HCT116 (cell line): ENCODE measurements at regions not wholly inside any gene's neighbourhood (a gene's known extent, or its start where the extent isn't known, plus 50 kb on each side); places are given as distances from the start of the nearest gene placed in this dataset.

Experiments used
- ATAC-seq: fragments of 200-7000 bp; cut with Tn5 transposase; 2 replicates; pipeline ENCODE4 v1.9.1; 2020; ENCODE audit warnings: mild to moderate bottlenecking, moderate library complexity
- BruUV-seq: library from RNA; stranded (reverse); fragments of 400-500 nt; replicated peaks from 2 replicates; lab custom pipeline; 2021; lab: Mats Ljungman, UMichigan
- CTCF ChIA-PET: fragments of 300-600 bp; sonication (Branson Sonifier 250); formaldehyde crosslinking; loops from one replicate; lab custom pipeline; 2021; ENCODE audit warnings: antibody characterized with exemption; lab: Charles Lee
- POLR2A ChIA-PET: fragments of 300-600, 350-600 bp; sonication (Branson Sonifier 250); formaldehyde crosslinking; loops from one replicate; lab custom pipeline; 2021; ENCODE audit warnings: antibody characterized with exemption; lab: Charles Lee
- RAD21 ChIA-PET, 2 experiments: fragments of 300-600 bp; sonication (Branson Sonifier 250); formaldehyde crosslinking; loops; one replicate each; lab custom pipeline; 2023; ENCODE audit warnings: low total read pairs in 2 of 2; ENCODE audit not compliant: uncharacterized antibody in 2 of 2, unreplicated experiment in 2 of 2, low non-redundant PET in 1 of 2; lab: Charles Lee
- DNase-seq: peaks from one replicate; pipeline ENCODE4 v3.0.0-alpha.2; 2010; ENCODE audit warnings: low read depth, low spot score
- H2AFZ ChIP-seq: fragments of 200-600 bp; shearing (Covaris generic), sonication (generic); 2 replicates; pipeline ENCODE4 v1.6.1; 2017; ENCODE audit warnings: low read depth, mixed run types, mixed read lengths, antibody characterized with exemption, low read length; ENCODE audit not compliant: poor library complexity, severe bottlenecking
- H3K27ac ChIP-seq: 2 replicates; pipeline ENCODE4 v1.5.1; 2012; ENCODE audit warnings: low read depth, low read length
- H3K27me3 ChIP-seq: fragments of 200-600 bp; sonication (generic); 2 replicates; pipeline ENCODE4 v1.6.1; 2016; ENCODE audit warnings: mixed run types, low read length, mixed read lengths; ENCODE audit not compliant: insufficient read depth
- H3K36me3 ChIP-seq, 2 experiments: fragments of 200-500 bp in 1 of 2; fragments of 200-600 bp in 1 of 2; sonication (Bioruptor generic) in 1 of 2; sonication (generic) in 1 of 2; 2 replicates each; pipeline versions ENCODE4 v1.5.1 to v1.6.1; 2014 to 2016; ENCODE audit warnings: low read length in 2 of 2, inconsistent platforms in 1 of 2, mixed read lengths in 1 of 2, mixed run types in 1 of 2; ENCODE audit not compliant: insufficient read depth in 2 of 2, control insufficient read depth in 1 of 2
- H3K4me1 ChIP-seq, 2 experiments: fragments of 200-600 bp in 1 of 2; sonication (generic) in 1 of 2; 2 replicates each; pipeline versions ENCODE4 v1.5.1 to v1.6.1; 2012 to 2017; ENCODE audit warnings: low read length in 2 of 2, inconsistent platforms in 1 of 2, mild to moderate bottlenecking in 1 of 2, mixed read lengths in 1 of 2, mixed run types in 1 of 2, moderate library complexity in 1 of 2; ENCODE audit not compliant: insufficient read depth in 2 of 2, control insufficient read depth in 1 of 2
- H3K4me2 ChIP-seq: fragments of 200-600 bp; sonication (generic); 2 replicates; pipeline ENCODE4 v1.6.1; 2017; ENCODE audit warnings: mixed run types, low read length, mixed read lengths
- H3K4me3 ChIP-seq, 2 experiments: fragments of 200-600 bp in 1 of 2; sonication (generic) in 1 of 2; replicated peaks in 1 of 2; 2 replicates each; pipeline ENCODE4 v1.5.1; 2011 to 2016; ENCODE audit warnings: low read length in 2 of 2, control low read depth in 1 of 2, low read depth in 1 of 2, mild to moderate bottlenecking in 1 of 2, mixed read lengths in 1 of 2, mixed run types in 1 of 2
- H3K79me2 ChIP-seq: fragments of 200-600 bp; sonication (generic); 2 replicates; pipeline ENCODE4 v1.6.1; 2017; ENCODE audit warnings: mild to moderate bottlenecking, mixed run types, low read length, moderate library complexity, mixed read lengths; ENCODE audit not compliant: insufficient read depth
- H3K9ac ChIP-seq: fragments of 200-600 bp; sonication (generic); 2 replicates; pipeline ENCODE4 v1.6.1; 2016; ENCODE audit warnings: low read length, mixed read lengths
- H3K9me2 ChIP-seq: fragments of 200-600 bp; sonication (generic), shearing (Covaris generic); 2 replicates; pipeline ENCODE4 v1.6.1; 2017; ENCODE audit warnings: mixed run types, mild to moderate bottlenecking, moderate library complexity; ENCODE audit not compliant: insufficient read depth
- H3K9me3 ChIP-seq, 2 experiments: fragments of 200-500 bp in 1 of 2; fragments of 200-600 bp in 1 of 2; sonication (Bioruptor generic) in 1 of 2; sonication (generic) in 1 of 2; 2 replicates each; pipeline ENCODE4 v1.6.1; 2014 to 2017; ENCODE audit warnings: low read length in 2 of 2, mixed read lengths in 2 of 2, inconsistent platforms in 1 of 2, low read depth in 1 of 2, mild to moderate bottlenecking in 1 of 2, mixed run types in 1 of 2, moderate library complexity in 1 of 2; ENCODE audit not compliant: control insufficient read depth in 1 of 2, insufficient read depth in 1 of 2
- H4K20me1 ChIP-seq: fragments of 200-600 bp; sonication (generic), shearing (Covaris generic); 2 replicates; pipeline ENCODE4 v1.6.1; 2017; ENCODE audit warnings: mixed run types, mild to moderate bottlenecking, moderate library complexity; ENCODE audit not compliant: insufficient read depth
- ATF3 ChIP-seq: IDR thresholded peaks from 2 replicates; pipeline ENCODE4 v1.6.1; 2012
- CBX3 ChIP-seq: IDR thresholded peaks from 2 replicates; pipeline ENCODE4 v1.6.1; 2012; ENCODE audit warnings: low read depth
- CEBPB ChIP-seq: IDR thresholded peaks from 2 replicates; pipeline ENCODE4 v1.6.1; 2012; ENCODE audit warnings: low read depth
- CTCF ChIP-seq, 3 experiments: fragments of 200-600 bp in 1 of 3; sonication (generic) in 1 of 3; IDR thresholded peaks in 2 of 3; conservative IDR thresholded peaks in 1 of 3; 2 replicates each; pipeline ENCODE4 v1.5.1; 2012 to 2017; ENCODE audit warnings: low read depth in 2 of 3, low read length in 2 of 3, antibody characterized with exemption in 1 of 3, borderline replicate concordance in 1 of 3, control low read depth in 1 of 3, mild to moderate bottlenecking in 1 of 3, mixed read lengths in 1 of 3, mixed run types in 1 of 3, moderate library complexity in 1 of 3; ENCODE audit not compliant: insufficient read depth in 1 of 3
- EGR1 ChIP-seq: IDR thresholded peaks from 2 replicates; pipeline ENCODE4 v1.6.1; 2012; ENCODE audit warnings: low read depth
- ELF1 ChIP-seq: IDR thresholded peaks from 2 replicates; pipeline ENCODE4 v1.6.1; 2012; ENCODE audit warnings: low read depth, borderline replicate concordance
- EZH2 ChIP-seq: fragments of 200-600 bp; sonication (generic); IDR thresholded peaks from 2 replicates; pipeline ENCODE4 v1.6.1; 2017; ENCODE audit warnings: antibody characterized with exemption, mixed run types
- EZH2phosphoT487 ChIP-seq: fragments of 200-600 bp; IDR thresholded peaks from 2 replicates; pipeline ENCODE4 v1.6.1; 2018; ENCODE audit warnings: antibody characterized with exemption, borderline replicate concordance
- FOSL1 ChIP-seq: IDR thresholded peaks from 2 replicates; pipeline ENCODE4 v1.6.1; 2012; ENCODE audit warnings: low read depth
- MAX ChIP-seq: IDR thresholded peaks from 2 replicates; pipeline ENCODE4 v1.6.1; 2012
- POLR2A ChIP-seq: IDR thresholded peaks from 2 replicates; pipeline ENCODE4 v1.7.0; 2011; ENCODE audit warnings: borderline replicate concordance; ENCODE audit not compliant: insufficient read depth, insufficient read length; ENCODE audit errors: extremely low read depth
- POLR2AphosphoS5 ChIP-seq: IDR thresholded peaks from 2 replicates; pipeline ENCODE4 v1.6.1; 2011; ENCODE audit warnings: mild to moderate bottlenecking, low read depth, low read length, moderate library complexity
- REST ChIP-seq: IDR thresholded peaks from 2 replicates; pipeline ENCODE4 v1.6.1; 2012; ENCODE audit warnings: low read depth
- SIN3A ChIP-seq: IDR thresholded peaks from 2 replicates; pipeline ENCODE4 v1.6.1; 2012; ENCODE audit warnings: low read depth
- SP1 ChIP-seq: IDR thresholded peaks from 2 replicates; pipeline ENCODE4 v1.6.1; 2012; ENCODE audit warnings: low read depth
- SRF ChIP-seq: IDR thresholded peaks from 2 replicates; pipeline ENCODE4 v1.6.1; 2012; ENCODE audit warnings: low read depth
- TCF7L2 ChIP-seq: IDR thresholded peaks from 2 replicates; pipeline ENCODE4 v1.7.0; 2011; ENCODE audit warnings: borderline replicate concordance, inconsistent platforms; ENCODE audit not compliant: insufficient read depth, insufficient read length; ENCODE audit errors: extremely low read depth
- YY1 ChIP-seq: IDR thresholded peaks from 2 replicates; pipeline ENCODE4 v1.6.1; 2011; ENCODE audit warnings: low read length, low read depth, moderate library complexity, mild to moderate bottlenecking; ENCODE audit not compliant: insufficient replicate concordance; ENCODE audit errors: extremely low read depth
- ZFX ChIP-seq: fragments of 450-650 bp; IDR thresholded peaks from 2 replicates; pipeline ENCODE4 v1.6.1; 2017
- ZNF274 ChIP-seq: fragments of 200-500 bp; sonication (Bioruptor generic); IDR thresholded peaks from 2 replicates; pipeline ENCODE4 v1.6.1; 2014; ENCODE audit warnings: mild to moderate bottlenecking, low read depth, low read length, inconsistent platforms
- intact Hi-C: fragments of 100-400 bp; cut with micrococcal nuclease; formaldehyde crosslinking; loops from 2 replicates; pipeline ENCODE4 v1.10.0; 2022

GRCh38 chr11:116173506-116173905, 599.3 kb downstream of the BUD13 start:
- peaks cover 7% of the 10 kb centered on the region; the same call in 1 of the 2 replicates for H3K27me3 ChIP-seq
- H2AFZ ChIP-seq, result no peak overlapping the region
- intact Hi-C loops, result no loop called here
- no peaks in the 10 kb centered on the region for H3K9me3 ChIP-seq
- H3K9me2 ChIP-seq, result no peaks in the 10 kb centered on the region
- no peaks in the 10 kb centered on the region for H4K20me1 ChIP-seq
- H3K9ac ChIP-seq, result no peak overlapping the region
- no peak overlapping the region for H3K4me3 ChIP-seq
- no peak overlapping the region for H3K4me2 ChIP-seq
- BruUV-seq, result no TSS peak
- ChIA-PET POLR2A (interaction anchor here (0.7 kb wide), 1 partner anchor 13 kb away, joined by 3 read pairs; no protein-coding TSS in a partner anchor), CTCF (no interaction called here)
- no peaks in the 10 kb centered on the region for H3K4me1 ChIP-seq
- H3K79me2 ChIP-seq, result no peaks in the 10 kb centered on the region
- DNase-seq, result no peak
- ATAC-seq, result no peak
- TF ChIP-seq TCF7L2, result no peak
- no peak for TF ChIP-seq FOSL1
- TF ChIP-seq POLR2A, result no peak
- no peak for TF ChIP-seq CEBPB
- TF ChIP-seq SRF, result no peak
- TF ChIP-seq EGR1, result no peak
- no peak for TF ChIP-seq POLR2AphosphoS5
- no peak for TF ChIP-seq SIN3A
- no peak for TF ChIP-seq CBX3
- TF ChIP-seq ELF1, result no peak
- no peak for TF ChIP-seq EZH2phosphoT487
- no peak for TF ChIP-seq CTCF (IDR thresholded peaks at IDR 0.05 in 2 of 3, conservative IDR thresholded peaks at IDR 0.05 in 1 of 3; ENCODE audit: borderline replicate concordance in 1 of 3, insufficient read depth in 1 of 3, low read depth in 2 of 3, low read length in 2 of 3)
- TF ChIP-seq MAX, result no peak
- no peak for TF ChIP-seq YY1
- no peak for TF ChIP-seq ATF3
- TF ChIP-seq REST, result no peak
- TF ChIP-seq ZNF274, result no peak
- TF ChIP-seq EZH2, result no peak
- no peak for TF ChIP-seq SP1
- TF ChIP-seq ZFX, result no peak
- TF ChIP-seq, all 23 proteins: peak for 0
- no peak overlapping the region for H3K27ac ChIP-seq
- RAD21 ChIA-PET, result no interaction called here
- H3K36me3 ChIP-seq, result no peaks in the 10 kb centered on the region
